Fibroblast of peridontal ligament (primary cell): ENCODE measurements at regions not wholly inside any gene's neighbourhood (a gene's known extent, or its start where the extent isn't known, plus 50 kb on each side); places are given as distances from the start of the nearest gene placed in this dataset.
A peak's percentile ranks its signal among the peaks of the same experiment; 100 is the strongest.
"Not testable (repeated sequence)": the region's sequence is repeated elsewhere in the genome, so short reads cannot be mapped to it uniquely, and the experiment has no call there.

ENCODE experiments used
- DNase-seq: peaks from one replicate; pipeline ENCODE4 v3.0.0-alpha.2; 2010; ENCODE audit errors: extremely low read depth

DNA sequence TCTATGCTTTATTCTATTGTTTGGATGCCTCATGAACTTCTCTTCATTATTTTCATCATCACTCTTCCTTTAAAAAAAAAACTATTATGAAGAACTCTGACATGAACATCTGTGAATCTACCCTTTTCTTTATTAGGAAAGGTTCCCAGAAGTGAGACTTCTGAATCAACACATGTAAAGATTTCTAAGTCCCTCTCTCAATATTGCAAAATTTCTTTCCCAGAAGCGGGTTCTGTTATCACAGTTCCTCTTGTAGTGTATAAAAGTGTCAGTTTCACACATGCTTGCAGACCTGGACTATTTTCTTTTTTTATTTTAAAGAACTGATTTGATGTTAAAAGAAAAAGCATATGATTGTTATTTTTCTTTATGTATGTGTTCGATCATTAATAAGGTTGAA lies 330.8 kb upstream of the KLF3 start:
- DNase-seq: no peak

DNA sequence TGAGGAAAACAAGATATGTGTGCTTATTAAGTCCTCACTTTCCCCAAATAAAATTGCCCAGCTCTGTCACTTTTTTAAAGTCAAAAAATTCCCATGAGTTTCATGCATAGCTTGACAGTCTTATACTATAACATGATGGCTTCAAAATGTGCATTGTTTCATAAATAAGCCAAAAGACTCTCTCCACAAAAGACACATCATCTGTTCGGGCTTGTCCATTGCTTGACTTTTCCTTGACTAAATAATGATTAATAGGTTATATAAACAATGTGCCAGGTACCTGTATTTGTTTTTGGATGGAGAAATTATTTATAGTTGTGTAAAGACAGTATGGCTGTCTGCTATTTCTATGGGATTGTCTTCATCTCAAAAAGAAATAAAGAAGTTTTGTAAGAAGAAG lies 329.2 kb upstream of the KLF3 start:
- no peak for DNase-seq

- not testable (repeated sequence) for DNase-seq
Observed at GRCh38 chr4:38338939-38339338, 325.1 kb upstream of the KLF3 start.

- DNase-seq: no peak
Observed at GRCh38 chr4:38343608-38344007, 320.4 kb upstream of the KLF3 start.

GRCh38 chr4:38344929-38345328 lies 319.1 kb upstream of the KLF3 start:
- DNase-seq: no peak

DNA sequence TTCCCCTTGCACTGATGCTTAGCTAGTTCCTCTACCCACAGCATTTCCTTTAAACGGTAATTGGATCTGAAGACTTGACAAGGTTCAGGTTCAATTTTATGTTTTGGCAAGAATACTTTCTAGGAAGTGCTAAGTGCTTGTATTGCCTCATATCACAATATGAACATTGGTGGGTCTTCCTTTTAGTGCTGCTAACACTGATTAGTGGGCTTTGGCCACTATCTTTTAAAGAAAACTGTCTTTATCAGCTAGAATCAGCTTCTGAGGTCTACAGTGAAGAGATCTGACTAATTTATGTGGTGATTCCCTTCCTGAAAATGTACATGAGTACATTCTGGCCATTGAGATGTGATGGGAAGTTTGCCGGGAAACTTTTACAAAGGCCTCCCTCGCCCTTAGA lies 316.7 kb upstream of the KLF3 start:
- DNase-seq: no peak

DNA sequence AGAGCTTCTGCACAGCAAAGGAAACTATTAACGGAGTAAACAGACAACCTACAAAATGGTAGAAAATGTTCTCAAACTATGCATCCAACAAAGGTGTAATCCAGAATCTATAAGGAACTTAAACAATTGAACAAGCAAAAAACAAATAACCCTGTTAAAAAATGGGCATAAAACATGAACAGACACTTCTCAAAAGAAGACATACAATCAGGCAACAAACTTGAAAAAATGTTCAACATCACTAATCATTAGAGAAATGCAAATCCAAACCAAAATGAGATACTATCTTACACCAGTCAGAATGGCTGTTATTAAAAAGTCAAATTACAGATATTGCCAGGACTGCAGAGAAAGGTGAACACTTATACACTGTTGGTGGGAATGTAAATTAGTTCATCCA lies 309.6 kb upstream of the KLF3 start:
- DNase-seq: no peak

- DNase-seq: no peak
Observed at GRCh38 chr4:38354872-38355271, 309.1 kb upstream of the KLF3 start.

GRCh38 chr4:38356686-38357085 lies 307.3 kb upstream of the KLF3 start:
- DNase-seq: no peak

DNA sequence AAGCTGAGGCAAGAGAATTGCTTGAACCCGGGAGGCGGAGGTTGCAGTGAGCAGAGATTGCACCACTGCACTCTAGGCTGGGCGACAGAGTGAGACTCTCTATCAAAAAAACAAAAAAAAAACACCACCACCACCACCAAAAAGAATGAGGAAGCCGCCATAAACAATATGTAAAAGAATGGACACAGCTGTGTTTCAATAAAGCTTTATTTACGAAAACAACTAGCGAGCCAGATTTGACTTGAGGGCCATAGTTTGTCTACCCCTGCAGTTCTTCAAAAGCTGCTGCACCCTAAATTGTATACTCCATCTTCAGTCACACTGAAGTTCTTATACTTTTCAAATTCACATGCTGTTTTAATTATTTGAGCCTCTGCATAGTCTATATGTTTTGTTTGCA lies 306.5 kb upstream of the KLF3 start:
- no peak for DNase-seq

DNA sequence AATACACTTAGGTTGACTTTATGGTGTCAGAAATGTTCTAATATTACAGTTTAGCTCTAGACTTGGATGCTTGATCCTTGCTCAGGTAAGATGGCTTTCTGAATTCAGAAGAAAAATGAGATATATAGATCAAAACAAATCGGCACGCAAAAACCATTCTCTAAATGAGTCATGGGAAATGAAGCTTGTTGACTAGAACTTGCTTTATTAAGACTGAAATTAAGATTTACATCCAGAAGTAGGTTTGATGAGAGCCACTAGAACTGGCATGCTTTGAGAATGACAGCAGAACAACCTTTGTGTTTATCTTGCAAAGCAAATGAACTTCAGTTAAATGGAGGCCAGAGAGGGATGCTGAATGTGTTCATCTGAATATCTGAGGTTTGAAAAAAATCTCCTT lies 304.9 kb upstream of the KLF3 start:
- no peak for DNase-seq

DNA sequence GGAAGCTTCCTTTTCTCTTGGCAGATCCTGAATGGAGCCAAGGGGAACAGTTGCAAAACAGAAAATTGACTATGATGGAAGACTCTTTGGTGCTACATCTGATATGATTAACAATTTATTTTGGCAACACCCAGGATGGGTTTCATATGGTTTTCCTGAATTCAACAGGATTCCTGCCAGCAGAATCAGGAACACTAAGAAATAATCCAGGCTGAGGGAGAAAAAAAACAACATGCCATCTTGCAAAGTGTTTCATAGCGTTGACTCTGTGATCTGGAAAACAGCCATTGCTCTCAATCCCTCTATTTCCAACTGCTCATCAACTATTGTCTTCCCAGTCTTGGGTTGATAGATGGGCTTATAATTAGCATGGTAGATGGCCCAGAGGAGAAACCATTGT lies 303.8 kb upstream of the KLF3 start:
- DNase-seq: peak; percentile 34

DNA sequence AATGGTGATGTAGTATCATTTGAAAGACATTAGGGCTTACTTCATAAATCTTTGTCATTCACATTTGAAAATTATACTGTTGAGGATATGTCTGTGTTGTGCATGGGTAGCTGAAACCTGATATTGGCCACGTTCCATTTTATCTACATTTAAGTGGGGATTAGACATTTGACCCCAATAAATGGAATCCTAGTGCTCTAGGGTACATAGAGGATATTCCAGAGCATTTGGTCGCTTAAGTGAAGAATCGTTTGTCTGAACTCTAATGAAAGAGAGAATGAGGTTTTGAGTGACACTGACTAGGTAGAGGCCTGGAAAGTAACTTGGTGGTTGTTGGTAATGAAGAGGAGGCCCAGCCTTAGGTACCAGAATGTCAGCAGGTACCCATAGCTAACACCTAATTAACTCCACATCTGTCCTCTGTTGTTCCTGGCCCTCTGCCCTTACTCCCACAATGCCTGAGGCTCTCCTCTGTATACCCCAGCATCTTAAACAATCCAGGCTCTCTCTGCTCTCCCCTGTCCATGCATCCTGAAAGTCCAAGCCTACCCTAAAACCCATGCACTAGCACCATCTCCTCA lies 299.5 kb upstream of the KLF3 start:
- DNase-seq: no peak

DNA sequence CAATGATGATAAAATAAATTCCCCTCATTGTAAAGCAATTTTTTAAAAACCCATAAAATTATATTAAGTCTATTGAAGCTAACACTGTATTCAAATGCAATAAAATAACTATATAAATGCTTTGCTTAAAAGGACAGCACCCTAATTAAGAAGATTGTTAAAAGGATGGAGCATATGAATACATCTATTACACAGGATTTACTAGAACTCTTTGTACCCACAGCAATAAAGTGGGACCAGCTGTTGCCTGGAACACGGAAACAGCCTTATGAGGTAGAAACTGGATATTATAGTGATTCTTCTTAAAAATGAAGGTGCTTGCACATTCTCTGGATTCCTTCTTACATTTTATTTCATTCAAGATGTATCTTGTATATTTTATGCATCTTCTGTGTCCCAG lies 298.7 kb upstream of the KLF3 start:
- DNase-seq: no peak

- no peak for DNase-seq
Observed at GRCh38 chr4:38365748-38366310, 298.2 kb upstream of the KLF3 start.

GRCh38 chr4:38366456-38366855 lies 297.5 kb upstream of the KLF3 start:
- DNase-seq: peak; percentile 40

- no peak for DNase-seq
Observed at GRCh38 chr4:38366997-38367396, 297.0 kb upstream of the KLF3 start.

- no peak for DNase-seq
Observed at GRCh38 chr4:38367642-38368174, 296.3 kb upstream of the KLF3 start.

- DNase-seq: peak; percentile 78
Observed at GRCh38 chr4:38368613-38369012, 295.4 kb upstream of the KLF3 start.

- peak; percentile 85 for DNase-seq
Observed at GRCh38 chr4:38371391-38371851, 292.6 kb upstream of the KLF3 start.

DNA sequence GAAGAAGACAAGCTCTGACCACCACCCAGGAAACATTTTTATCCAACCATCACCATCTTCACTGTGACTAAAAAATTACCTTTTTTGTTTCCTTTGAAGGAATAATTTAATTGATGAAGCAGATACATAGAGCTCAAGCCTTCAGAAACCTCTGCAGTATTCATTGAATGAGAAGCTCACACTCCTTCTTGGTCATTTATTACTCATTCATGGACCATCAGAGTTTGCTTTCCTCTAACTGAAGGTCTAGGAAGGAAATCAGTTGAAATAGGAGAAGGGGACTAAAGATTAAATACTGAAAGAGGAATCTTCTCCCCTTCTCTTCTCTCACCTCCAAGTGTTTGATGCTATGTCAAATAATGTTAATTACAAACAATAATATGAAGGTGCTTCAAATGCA lies 290.6 kb upstream of the KLF3 start:
- no peak for DNase-seq

- peak; percentile 41 for DNase-seq
Observed at GRCh38 chr4:38377195-38377594, 286.8 kb upstream of the KLF3 start.

GRCh38 chr4:38378478-38378877 lies 285.5 kb upstream of the KLF3 start:
- DNase-seq: no peak

GRCh38 chr4:38381788-38382187 lies 282.2 kb upstream of the KLF3 start:
- DNase-seq: peak; percentile 98
